Progenitor cell of endocrine pancreas (in vitro differentiated cells): ENCODE measurements at regions not wholly inside any gene's neighbourhood (a gene's known extent, or its start where the extent isn't known, plus 50 kb on each side); places are given as distances from the start of the nearest gene placed in this dataset.
A peak's percentile ranks its signal among the peaks of the same experiment; 100 is the strongest.
"Not testable (repeated sequence)": the region's sequence is repeated elsewhere in the genome, so short reads cannot be mapped to it uniquely, and the experiment has no call there.

Experiments
- DNase-seq: peaks from one replicate; pipeline ENCODE4 v3.0.0; 2021; ENCODE audit warnings: low spot score; ENCODE audit not compliant: unreplicated experiment
- H3K27ac Mint-ChIP-seq: 2 replicates; pipeline ENCODE4 v1.8.0; 2021; ENCODE audit warnings: mild to moderate bottlenecking, moderate library complexity, mixed read lengths
- H3K27me3 Mint-ChIP-seq: 2 replicates; pipeline ENCODE4 v1.8.0; 2021; ENCODE audit warnings: mixed read lengths
- H3K36me3 Mint-ChIP-seq: 2 replicates; pipeline ENCODE4 v1.8.0; 2022; ENCODE audit warnings: mixed read lengths; ENCODE audit not compliant: insufficient read depth
- H3K4me1 Mint-ChIP-seq: 2 replicates; pipeline ENCODE4 v1.8.0; 2021; ENCODE audit warnings: low read depth, mixed read lengths
- H3K4me3 Mint-ChIP-seq: 2 replicates; pipeline ENCODE4 v1.8.0; 2021; ENCODE audit warnings: low read depth, mild to moderate bottlenecking, moderate library complexity, mixed read lengths
- H3K9me3 Mint-ChIP-seq: 2 replicates; pipeline ENCODE4 v1.8.0; 2021; ENCODE audit warnings: low read depth, mixed read lengths
- CTCF ChIP-seq: fragments of 200-600 bp; sonication (generic); IDR thresholded peaks from one replicate; pipeline ENCODE4 v1.5.0; 2021; ENCODE audit warnings: antibody characterized with exemption, mild to moderate bottlenecking; ENCODE audit not compliant: unreplicated experiment

- Mint-ChIP-seq H3K27ac (peak overlapping the region; percentile 79), H3K9me3 (peaks cover 23% of the 10 kb centered on the region), H3K4me1 (peaks cover 11% of the 10 kb centered on the region), H3K4me3 (no peak overlapping the region), H3K36me3 (peaks cover 2% of the 10 kb centered on the region), H3K27me3 (no peaks in the 10 kb centered on the region)
- DNase-seq: no peak
- no peak for TF ChIP-seq CTCF
These were observed 615.9 kb downstream of the CHSY3 start for GRCh38 chr5:130520211-130520610.

GRCh38 chr5:130514984-130515690 is 610.9 kb downstream of the CHSY3 start:
- no peak for TF ChIP-seq CTCF
- Mint-ChIP-seq H3K4me1 (peaks cover 2% of the 10 kb centered on the region), H3K27me3 (no peaks in the 10 kb centered on the region), H3K36me3 (peaks cover 2% of the 10 kb centered on the region), H3K9me3 (peaks cover 23% of the 10 kb centered on the region), H3K27ac (no peak overlapping the region), H3K4me3 (no peak overlapping the region)
- no peak for DNase-seq

- H3K9me3 Mint-ChIP-seq: peaks cover 5% of the 10 kb centered on the region
- H3K4me1 Mint-ChIP-seq: peaks cover 4% of the 10 kb centered on the region
- DNase-seq: no peak
- no peak overlapping the region for H3K27ac Mint-ChIP-seq
- H3K27me3 Mint-ChIP-seq: no peaks in the 10 kb centered on the region
- no peaks in the 10 kb centered on the region for H3K36me3 Mint-ChIP-seq
- no peak for TF ChIP-seq CTCF
- H3K4me3 Mint-ChIP-seq: no peak overlapping the region
These were observed 598.4 kb downstream of the CHSY3 start for GRCh38 chr5:130502702-130503101.

GRCh38 chr5:130501151-130501865 is 597.0 kb downstream of the CHSY3 start:
- Mint-ChIP-seq H3K27ac (no peak overlapping the region), H3K36me3 (no peaks in the 10 kb centered on the region), H3K9me3 (peaks cover 6% of the 10 kb centered on the region), H3K4me1 (peaks cover 4% of the 10 kb centered on the region), H3K27me3 (no peaks in the 10 kb centered on the region), H3K4me3 (no peak overlapping the region)
- TF ChIP-seq CTCF: no peak
- DNase-seq: no peak

GRCh38 chr5:130500495-130500894 is 596.2 kb downstream of the CHSY3 start:
- not testable (repeated sequence) for DNase-seq, H3K36me3 Mint-ChIP-seq, H3K4me1 Mint-ChIP-seq, H3K27me3 Mint-ChIP-seq, H3K4me3 Mint-ChIP-seq, H3K9me3 Mint-ChIP-seq
- H3K27ac Mint-ChIP-seq: peak overlapping the region; percentile 62

GRCh38 chr5:130496215-130496614 is 592.0 kb downstream of the CHSY3 start:
- Mint-ChIP-seq H3K36me3 (peaks cover 3% of the 10 kb centered on the region), H3K27me3 (no peaks in the 10 kb centered on the region), H3K9me3 (peaks cover 29% of the 10 kb centered on the region)

More at GRCh38 chr5:130496215-130496614, 592.0 kb downstream of the CHSY3 start:
- H3K27ac Mint-ChIP-seq: no peak overlapping the region
- TF ChIP-seq CTCF: no peak
- no peak overlapping the region for H3K4me3 Mint-ChIP-seq
- H3K4me1 Mint-ChIP-seq: peaks cover 2% of the 10 kb centered on the region
- DNase-seq: no peak
